MM.1S (cell line): ENCODE measurements at regions not wholly inside any gene's neighbourhood (a gene's known extent, or its start where the extent isn't known, plus 50 kb on each side); places are given as distances from the start of the nearest gene placed in this dataset.

Experiments
- EZH2 ChIP-seq: fragments of 300-600 bp; sonication (generic); optimal IDR thresholded peaks from 2 replicates; pipeline ENCODE3; 2017; ENCODE audit warnings: low read depth, mild to moderate bottlenecking, antibody characterized with exemption, low read length, mixed read lengths
- EZH2phosphoT487 ChIP-seq: fragments of 300-600 bp; sonication (generic); IDR thresholded peaks from 2 replicates; pipeline ENCODE4 v1.6.1; 2018; ENCODE audit warnings: antibody characterized with exemption, low read length
- TF ChIP-seq, protein P1 (sequence below): fragments of 300-600 bp; sonication (generic); IDR thresholded peaks from 2 replicates; pipeline ENCODE4 v1.5.1; 2016; ENCODE audit warnings: antibody characterized with exemption, low read length, mixed read lengths

- no peak for TF ChIP-seq EZH2phosphoT487
- TF ChIP-seq, protein P1, sequence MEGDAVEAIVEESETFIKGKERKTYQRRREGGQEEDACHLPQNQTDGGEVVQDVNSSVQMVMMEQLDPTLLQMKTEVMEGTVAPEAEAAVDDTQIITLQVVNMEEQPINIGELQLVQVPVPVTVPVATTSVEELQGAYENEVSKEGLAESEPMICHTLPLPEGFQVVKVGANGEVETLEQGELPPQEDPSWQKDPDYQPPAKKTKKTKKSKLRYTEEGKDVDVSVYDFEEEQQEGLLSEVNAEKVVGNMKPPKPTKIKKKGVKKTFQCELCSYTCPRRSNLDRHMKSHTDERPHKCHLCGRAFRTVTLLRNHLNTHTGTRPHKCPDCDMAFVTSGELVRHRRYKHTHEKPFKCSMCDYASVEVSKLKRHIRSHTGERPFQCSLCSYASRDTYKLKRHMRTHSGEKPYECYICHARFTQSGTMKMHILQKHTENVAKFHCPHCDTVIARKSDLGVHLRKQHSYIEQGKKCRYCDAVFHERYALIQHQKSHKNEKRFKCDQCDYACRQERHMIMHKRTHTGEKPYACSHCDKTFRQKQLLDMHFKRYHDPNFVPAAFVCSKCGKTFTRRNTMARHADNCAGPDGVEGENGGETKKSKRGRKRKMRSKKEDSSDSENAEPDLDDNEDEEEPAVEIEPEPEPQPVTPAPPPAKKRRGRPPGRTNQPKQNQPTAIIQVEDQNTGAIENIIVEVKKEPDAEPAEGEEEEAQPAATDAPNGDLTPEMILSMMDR = no peak
- no peak for TF ChIP-seq EZH2
These were observed 102.5 kb upstream of the ATF7IP start for GRCh38 chr12:14262771-14263511.
